ENCODE measurements at regions not wholly inside any gene's neighbourhood (a gene's known extent, or its start where the extent isn't known, plus 50 kb on each side); places are given as distances from the start of the nearest gene placed in this dataset.

DNA sequence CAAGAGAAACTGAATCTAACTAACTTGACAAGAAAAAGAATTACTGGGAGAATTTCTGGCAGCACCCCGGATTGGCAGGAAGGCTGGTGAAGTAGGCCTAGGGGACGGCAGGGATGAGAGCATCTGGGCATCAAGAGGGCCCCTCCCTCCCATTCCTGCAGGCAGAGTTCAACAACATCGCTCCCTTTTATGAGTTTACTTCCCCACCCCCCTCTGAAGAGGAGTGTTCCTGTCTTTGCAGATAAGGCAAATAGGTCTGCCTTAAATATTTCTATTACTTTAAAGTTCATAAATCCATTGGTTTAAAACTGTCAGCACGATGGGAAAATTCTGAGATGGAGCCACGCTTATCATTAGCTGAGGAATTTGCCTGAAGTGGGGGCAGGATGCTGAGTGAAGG lies 168.7 kb downstream of the TBX5 start:
- TF ChIP-seq CTCF (IDR thresholded peaks at IDR 0.05 in 2 of 3, conservative IDR thresholded peaks at IDR 0.05 in 1 of 3; ENCODE audit: insufficient read depth in 2 of 3, low read depth in 1 of 3, low read length in 3 of 3) (no peak), GABPA (tag; conservative IDR thresholded peaks at IDR 0.05; ENCODE audit: low read depth) (no peak), ZNF551 (CRISPR knock-in tag; IDR thresholded peaks at IDR 0.05) (no peak), ATF2 (CRISPR knock-in tag; IDR thresholded peaks at IDR 0.05) (no peak), SMAD3 (CRISPR knock-in tag; conservative IDR thresholded peaks at IDR 0.05) (no peak), TAL1 (IDR thresholded peaks at IDR 0.05) (no peak), EHMT2 (IDR thresholded peaks at IDR 0.05) (no peak), ZNF239 (CRISPR knock-in tag; IDR thresholded peaks at IDR 0.05) (no peak), POU5F1 (IDR thresholded peaks at IDR 0.05; ENCODE audit: borderline replicate concordance, low read depth, low read length, partially characterized antibody) (no peak), FOS (IDR thresholded peaks at IDR 0.05; ENCODE audit: extremely low read depth, insufficient read length) (no peak), FOXK1 (CRISPR knock-in tag; IDR thresholded peaks at IDR 0.05; ENCODE audit: borderline replicate concordance) (no peak), ARNT (IDR thresholded peaks at IDR 0.05) (no peak)
